ENCODE measurements at regions not wholly inside any gene's neighbourhood (a gene's known extent, or its start where the extent isn't known, plus 50 kb on each side); places are given as distances from the start of the nearest gene placed in this dataset.

- no peaks in the 10 kb centered on the region for H3K27me3 ChIP-seq
- no peaks in the 10 kb centered on the region for H3K36me3 ChIP-seq (replicated peaks; ENCODE audit: insufficient read depth, low read depth)
- WGBS (ENCODE audit: low lambda C conversion rate, missing lambda C conversion rate): 73% methylated on average over 5 of the region's 5 CpGs
- H3K4me1 ChIP-seq (ENCODE audit: insufficient read depth): peaks cover 6% of the 10 kb centered on the region
- TF ChIP-seq EZH2phosphoT487 (IDR thresholded peaks at IDR 0.05; ENCODE audit: low read depth, severe bottlenecking, unreplicated experiment) (no peak), CTCF (IDR thresholded peaks at IDR 0.05; ENCODE audit: poor library complexity) (no peak), EZH2 (IDR thresholded peaks at IDR 0.05; ENCODE audit: borderline replicate concordance) (no peak)
- no peaks in the 10 kb centered on the region for H3K9me2 ChIP-seq (replicated peaks; ENCODE audit: insufficient read depth)
- no peak overlapping the region for H3K4me3 ChIP-seq
- H2AFZ ChIP-seq: no peak overlapping the region
- no peaks in the 10 kb centered on the region for H3K9me3 ChIP-seq (ENCODE audit: low read depth)
- DNase-seq (ENCODE audit: low spot score): no peak
- H3K4me2 ChIP-seq: no peak overlapping the region
- H3K79me2 ChIP-seq: no peaks in the 10 kb centered on the region
- no peaks in the 10 kb centered on the region for H4K20me1 ChIP-seq (ENCODE audit: insufficient read depth, poor library complexity, severe bottlenecking)
- H3K27ac ChIP-seq: peak overlapping the region; percentile 29
These were observed 52.5 kb upstream of the NBL1 start for GRCh38 chr1:19591482-19592091.

GRCh38 chr1:19585507-19585906 lies 58.6 kb upstream of the NBL1 start:
- Histone ChIP-seq H3K4me3 (no peak overlapping the region), H3K27ac (no peak overlapping the region), H3K36me3 (replicated peaks; ENCODE audit: insufficient read depth, low read depth) (no peaks in the 10 kb centered on the region), H4K20me1 (ENCODE audit: insufficient read depth, poor library complexity, severe bottlenecking) (no peaks in the 10 kb centered on the region), H3K4me2 (no peak overlapping the region), H3K9me3 (ENCODE audit: low read depth) (no peaks in the 10 kb centered on the region), H3K4me1 (ENCODE audit: insufficient read depth) (no peaks in the 10 kb centered on the region), H3K9me2 (replicated peaks; ENCODE audit: insufficient read depth) (no peaks in the 10 kb centered on the region), H3K27me3 (no peaks in the 10 kb centered on the region), H2AFZ (no peak overlapping the region), H3K79me2 (no peaks in the 10 kb centered on the region)
- WGBS (ENCODE audit: low lambda C conversion rate, missing lambda C conversion rate): 100% methylated on average over 1 of the region's 1 CpG
- TF ChIP-seq EZH2phosphoT487 (IDR thresholded peaks at IDR 0.05; ENCODE audit: low read depth, severe bottlenecking, unreplicated experiment) (no peak), CTCF (IDR thresholded peaks at IDR 0.05; ENCODE audit: poor library complexity) (no peak), EZH2 (IDR thresholded peaks at IDR 0.05; ENCODE audit: borderline replicate concordance) (no peak)
- no peak for DNase-seq (ENCODE audit: low spot score)

GRCh38 chr1:19582318-19582717 lies 61.8 kb upstream of the NBL1 start:
- H3K27me3 ChIP-seq: no peaks in the 10 kb centered on the region
- no peak overlapping the region for H3K27ac ChIP-seq
- H4K20me1 ChIP-seq (ENCODE audit: insufficient read depth, poor library complexity, severe bottlenecking): no peaks in the 10 kb centered on the region
- H3K4me3 ChIP-seq: no peak overlapping the region
- DNase-seq (ENCODE audit: low spot score): peak; percentile 70
- no peaks in the 10 kb centered on the region for H3K9me2 ChIP-seq (replicated peaks; ENCODE audit: insufficient read depth)
- H3K9me3 ChIP-seq (ENCODE audit: low read depth): no peaks in the 10 kb centered on the region
- H3K4me2 ChIP-seq: no peak overlapping the region
- 21% methylated on average over 4 of the region's 4 CpGs for WGBS (ENCODE audit: low lambda C conversion rate, missing lambda C conversion rate)
- H2AFZ ChIP-seq: no peak overlapping the region
- H3K4me1 ChIP-seq (ENCODE audit: insufficient read depth): no peaks in the 10 kb centered on the region
- H3K36me3 ChIP-seq (replicated peaks; ENCODE audit: insufficient read depth, low read depth): no peaks in the 10 kb centered on the region
- TF ChIP-seq CTCF (IDR thresholded peaks at IDR 0.05; ENCODE audit: poor library complexity) (peak; percentile 55), EZH2 (IDR thresholded peaks at IDR 0.05; ENCODE audit: borderline replicate concordance) (no peak)
- no peaks in the 10 kb centered on the region for H3K79me2 ChIP-seq

GRCh38 chr1:19581381-19581780 lies 62.7 kb upstream of the NBL1 start:
- Histone ChIP-seq H3K4me3 (no peak overlapping the region), H4K20me1 (ENCODE audit: insufficient read depth, poor library complexity, severe bottlenecking) (no peaks in the 10 kb centered on the region), H3K4me1 (ENCODE audit: insufficient read depth) (no peaks in the 10 kb centered on the region), H3K9me2 (replicated peaks; ENCODE audit: insufficient read depth) (no peaks in the 10 kb centered on the region), H3K79me2 (no peaks in the 10 kb centered on the region), H3K27ac (no peak overlapping the region), H3K9me3 (ENCODE audit: low read depth) (no peaks in the 10 kb centered on the region), H3K36me3 (replicated peaks; ENCODE audit: insufficient read depth, low read depth) (no peaks in the 10 kb centered on the region), H3K27me3 (no peaks in the 10 kb centered on the region), H3K4me2 (no peak overlapping the region), H2AFZ (no peak overlapping the region)
- TF ChIP-seq CTCF (IDR thresholded peaks at IDR 0.05; ENCODE audit: poor library complexity) (no peak), EZH2phosphoT487 (IDR thresholded peaks at IDR 0.05; ENCODE audit: low read depth, severe bottlenecking, unreplicated experiment) (no peak), EZH2 (IDR thresholded peaks at IDR 0.05; ENCODE audit: borderline replicate concordance) (no peak)
- no peak for DNase-seq (ENCODE audit: low spot score)
- WGBS (ENCODE audit: low lambda C conversion rate, missing lambda C conversion rate): 95% methylated on average over 7 of the region's 7 CpGs
